Stimulated activated CD8-positive, alpha-beta memory T cell treated with anti-CD3 and anti-CD28 coated beads, Interleukin-4, amount 100 ng/mL, for 1 hour (primary cell): ENCODE measurements at regions not wholly inside any gene's neighbourhood (a gene's known extent, or its start where the extent isn't known, plus 50 kb on each side); places are given as distances from the start of the nearest gene placed in this dataset.
A peak's percentile ranks its signal among the peaks of the same experiment; 100 is the strongest.
"Not testable (repeated sequence)": the region's sequence is repeated elsewhere in the genome, so short reads cannot be mapped to it uniquely, and the experiment has no call there.

ENCODE experiments used
- DNase-seq, 2 donors: peaks; one replicate each; pipeline ENCODE4 v3.0.0-alpha.2; 2020; ENCODE audit warnings: low read depth in 2 of 2, low spot score in 1 of 2

- DNase-seq: not testable (repeated sequence)
These were observed 279.9 kb downstream of the PLS3 start for GRCh38 chrX:115840729-115841409.

GRCh38 chrX:115850986-115851385 lies 290.0 kb downstream of the PLS3 start:
- DNase-seq: not testable (repeated sequence)

DNA sequence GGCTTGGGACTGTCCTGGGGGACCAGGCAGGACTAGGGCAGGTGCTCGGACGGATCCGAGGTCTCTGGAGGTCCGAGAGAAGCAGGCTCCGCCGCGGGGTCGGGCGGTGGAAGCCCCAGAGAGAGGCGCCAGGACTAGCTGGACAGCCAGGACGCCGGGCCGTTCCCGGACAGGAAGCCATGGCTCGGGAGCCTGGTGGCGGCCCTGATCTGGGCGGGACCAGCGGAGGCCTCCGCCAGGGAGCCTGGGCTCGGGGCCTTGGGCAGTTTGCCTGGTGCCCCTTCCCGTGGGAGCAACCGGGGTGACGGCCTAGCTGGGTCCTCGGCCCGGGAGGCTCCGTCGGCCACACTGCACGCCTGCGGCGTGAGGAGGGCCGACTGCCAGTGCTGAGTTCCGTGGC lies 292.3 kb downstream of the PLS3 start:
- not testable (repeated sequence) for DNase-seq

DNA sequence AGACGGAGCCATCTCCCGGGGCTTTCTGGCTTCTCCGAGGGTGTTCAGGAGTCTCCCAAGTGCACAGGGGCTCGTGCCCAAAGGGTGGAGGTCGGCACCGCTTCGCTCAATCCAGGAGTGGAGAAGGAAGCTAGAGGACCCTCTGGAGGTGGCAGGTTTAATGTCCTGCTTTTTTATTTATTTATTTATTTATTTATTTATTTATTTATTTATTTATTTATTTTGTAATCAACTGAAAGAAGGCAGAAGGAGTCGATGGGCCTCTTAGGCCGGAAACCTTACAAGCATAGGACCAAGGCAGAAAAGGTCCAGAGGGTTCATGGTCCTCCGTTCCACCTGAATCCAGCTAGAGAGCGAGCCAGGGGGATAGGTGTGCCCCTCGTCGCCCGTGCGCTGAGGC lies 289.4 kb upstream of the AGTR2 start:
- not testable (repeated sequence) for DNase-seq

DNA sequence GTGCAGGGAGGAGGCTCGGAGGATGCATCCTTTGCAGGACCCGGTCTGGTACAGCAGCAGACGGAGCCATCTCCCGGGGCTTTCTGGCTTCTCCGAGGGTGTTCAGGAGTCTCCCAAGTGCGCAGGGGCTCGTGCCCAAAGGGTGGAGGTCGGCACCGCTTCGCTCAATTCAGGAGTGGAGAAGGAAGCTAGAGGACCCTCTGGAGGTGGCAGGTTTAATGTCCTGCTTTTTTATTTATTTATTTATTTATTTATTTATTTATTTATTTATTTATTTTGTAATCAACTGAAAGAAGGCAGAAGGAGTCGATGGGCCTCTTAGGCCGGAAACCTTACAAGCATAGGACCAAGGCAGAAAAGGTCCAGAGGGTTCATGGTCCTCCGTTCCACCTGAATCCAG lies 286.4 kb upstream of the AGTR2 start:
- DNase-seq: not testable (repeated sequence)

- DNase-seq: peak in 1 of 2 donors; percentile 50
These were observed 282.5 kb upstream of the AGTR2 start for GRCh38 chrX:115888041-115888440.

GRCh38 chrX:115888519-115888918 lies 282.0 kb upstream of the AGTR2 start:
- not testable (repeated sequence) for DNase-seq

DNA sequence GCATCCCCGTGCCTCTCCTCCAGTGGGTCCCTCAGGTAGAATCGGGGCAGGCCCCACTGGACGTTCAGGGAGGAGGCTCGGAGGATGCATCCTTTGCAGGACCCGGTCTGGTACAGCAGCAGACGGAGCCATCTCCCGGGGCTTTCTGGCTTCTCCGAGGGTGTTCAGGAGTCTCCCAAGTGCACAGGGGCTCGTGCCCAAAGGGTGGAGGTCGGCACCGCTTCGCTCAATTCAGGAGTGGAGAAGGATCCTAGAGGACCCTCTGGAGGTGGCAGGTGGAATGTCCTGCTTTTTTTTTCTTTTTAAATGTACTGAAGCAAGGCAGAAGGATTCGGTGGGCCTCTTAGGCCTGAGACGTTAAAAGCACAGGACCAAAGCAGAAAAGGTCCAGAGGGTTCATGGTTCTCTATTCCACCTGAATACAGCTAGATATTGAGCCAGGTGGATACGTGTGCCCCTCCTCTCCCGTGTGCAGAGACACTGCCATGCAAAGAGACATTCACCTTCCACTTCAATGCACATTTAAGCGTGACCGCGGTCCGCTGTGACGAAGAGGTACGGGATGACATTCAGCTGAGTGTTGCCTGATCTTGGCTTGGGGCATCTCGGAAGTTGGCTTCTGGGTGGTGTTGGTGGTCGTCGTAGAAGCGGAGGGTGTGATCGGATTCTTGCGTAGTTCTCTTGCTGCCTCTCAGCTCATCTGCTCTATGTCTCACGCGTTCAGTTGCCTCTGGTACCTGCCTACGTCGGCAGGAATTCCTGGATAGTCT lies 281.2 kb upstream of the AGTR2 start:
- no peak for DNase-seq

DNA sequence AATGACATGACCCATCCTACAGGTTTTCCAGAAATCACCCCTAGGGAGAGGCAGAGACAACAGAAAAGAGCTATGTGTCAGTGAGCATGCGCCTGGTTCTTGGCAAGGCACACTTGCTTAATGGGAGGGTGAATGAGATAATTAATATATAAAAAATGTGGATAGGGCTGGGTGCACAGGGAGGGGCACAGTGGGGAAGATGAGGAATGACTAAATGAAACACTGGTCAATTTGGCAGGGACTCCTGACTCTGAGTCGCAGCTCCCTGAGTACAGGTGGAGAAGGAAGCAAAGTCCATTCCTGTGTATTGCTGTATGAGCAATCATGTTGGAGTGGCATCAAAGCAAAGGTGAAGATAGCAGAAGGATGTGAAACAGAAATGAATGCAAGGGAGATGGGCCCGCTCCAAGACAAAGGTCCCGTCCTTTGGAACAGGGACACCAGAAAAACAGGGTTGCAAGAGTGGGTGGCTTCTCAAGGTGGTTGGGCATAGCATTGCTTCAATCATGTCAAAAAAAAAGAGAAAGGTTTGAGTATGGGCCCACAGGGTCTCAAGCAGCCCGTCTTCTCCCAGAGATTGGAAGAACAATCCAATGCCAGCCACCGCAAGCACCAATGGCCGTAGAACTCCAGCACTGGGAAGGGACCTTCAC lies 278.4 kb upstream of the AGTR2 start:
- no peak for DNase-seq

GRCh38 chrX:115892787-115893671 lies 277.5 kb upstream of the AGTR2 start:
- no peak for DNase-seq

- no peak for DNase-seq
These were observed 276.5 kb upstream of the AGTR2 start for GRCh38 chrX:115894087-115894486.

GRCh38 chrX:115895678-115896329 lies 274.7 kb upstream of the AGTR2 start:
- no peak for DNase-seq

- no peak for DNase-seq
These were observed 274.2 kb upstream of the AGTR2 start for GRCh38 chrX:115896362-115896761.

- DNase-seq: no peak
These were observed 272.6 kb upstream of the AGTR2 start for GRCh38 chrX:115897956-115898355.

DNA sequence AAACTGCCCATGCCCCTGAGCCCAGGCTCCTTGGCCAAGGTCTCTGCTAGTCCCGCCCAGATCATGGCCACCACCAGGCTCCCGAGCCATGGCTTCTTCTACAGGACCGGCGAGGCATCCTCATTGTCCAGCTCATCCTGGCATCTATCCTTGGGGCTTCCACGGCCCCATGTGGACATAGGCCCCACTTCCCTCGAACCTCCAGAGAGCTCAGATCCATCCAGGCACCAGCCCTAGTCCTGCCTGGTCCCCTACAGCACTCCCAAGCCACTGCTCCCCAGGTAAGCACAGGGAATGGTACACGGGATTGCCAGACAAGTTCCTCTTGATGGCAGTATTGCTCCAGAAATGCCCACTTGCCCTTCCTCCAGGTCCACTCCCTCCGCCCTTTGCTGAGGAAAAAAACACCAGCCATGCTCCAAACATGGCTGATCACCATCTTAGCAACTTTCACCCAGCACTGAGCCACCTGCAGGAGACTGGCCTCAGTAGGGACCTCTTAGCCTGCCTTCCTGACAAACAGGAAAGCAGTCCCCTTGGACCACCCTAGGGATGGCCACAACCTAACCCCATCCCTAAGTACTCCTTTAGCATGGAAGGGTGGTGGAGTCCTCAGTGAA lies 272.1 kb upstream of the AGTR2 start:
- no peak for DNase-seq

- no peak for DNase-seq
These were observed 270.1 kb upstream of the AGTR2 start for GRCh38 chrX:115900425-115900824.

DNA sequence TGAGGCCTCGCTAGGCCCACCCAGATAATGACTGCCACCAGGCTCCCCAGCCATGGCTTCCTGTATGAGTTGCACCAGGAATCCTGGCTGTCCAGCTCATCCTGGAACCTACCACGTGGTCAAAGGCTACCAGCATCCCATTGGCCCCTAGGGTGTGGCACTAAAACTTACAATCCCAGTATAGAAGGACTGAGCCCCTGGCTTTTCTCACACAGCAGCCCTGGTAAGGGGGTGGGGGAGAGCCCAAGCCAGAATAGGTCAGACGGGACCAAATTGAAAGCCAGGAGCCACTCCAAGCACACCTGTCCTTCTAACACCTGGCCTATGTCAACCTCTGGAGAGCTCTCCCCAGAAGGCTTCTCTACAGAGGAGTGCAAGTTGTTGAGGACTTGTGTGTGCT lies 269.3 kb upstream of the AGTR2 start:
- no peak for DNase-seq

GRCh38 chrX:115902995-115903394 lies 267.5 kb upstream of the AGTR2 start:
- DNase-seq: no peak

GRCh38 chrX:115906276-115906675 lies 264.3 kb upstream of the AGTR2 start:
- DNase-seq: no peak

DNA sequence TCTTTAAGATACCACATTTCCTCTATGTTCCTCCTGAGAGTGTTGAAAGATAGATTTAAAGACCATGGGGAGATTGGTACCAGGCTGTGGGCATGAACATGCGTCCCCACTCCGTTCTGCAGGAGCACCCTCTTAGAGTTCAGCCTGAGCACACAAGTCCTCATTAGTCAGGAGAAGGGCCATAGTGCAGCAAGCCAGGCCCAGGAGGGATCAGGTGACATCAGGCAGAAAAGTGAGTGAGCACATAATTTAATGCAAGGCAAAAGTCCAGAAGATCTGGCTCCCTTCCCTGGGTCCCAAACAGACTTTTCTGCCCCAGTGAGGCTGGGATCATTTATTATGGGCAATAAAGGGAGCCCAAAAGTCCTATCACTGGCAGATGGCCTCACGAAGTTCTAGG lies 263.7 kb upstream of the AGTR2 start:
- DNase-seq: no peak
